Panc1 (cell line): ENCODE measurements at regions not wholly inside any gene's neighbourhood (a gene's known extent, or its start where the extent isn't known, plus 50 kb on each side); places are given as distances from the start of the nearest gene placed in this dataset.
A peak's percentile ranks its signal among the peaks of the same experiment; 100 is the strongest.

Experiments
- ATAC-seq: fragments of 200-7000 bp; cut with Tn5 transposase; 2 replicates; pipeline ENCODE4 v1.9.1; 2020; ENCODE audit warnings: mild to moderate bottlenecking, moderate library complexity
- BruUV-seq: library from RNA; stranded (reverse); fragments of 400-500 nt; replicated peaks from 2 replicates; lab custom pipeline; 2021; lab: Mats Ljungman, UMichigan
- CTCF ChIA-PET: fragments of 300-600 bp; sonication (Branson Sonifier 250); formaldehyde crosslinking; loops from one replicate; lab custom pipeline; 2022; ENCODE audit warnings: antibody characterized with exemption; lab: Charles Lee
- POLR2A ChIA-PET: fragments of 300-600 bp; sonication (Branson Sonifier 250); formaldehyde crosslinking; loops from one replicate; lab custom pipeline; 2022; ENCODE audit warnings: antibody characterized with exemption; lab: Charles Lee
- DNase-seq: peaks from one replicate; pipeline ENCODE4 v3.0.0-alpha.2; 2010; ENCODE audit warnings: low read depth, low spot score
- H3K27ac ChIP-seq: 2 replicates; pipeline ENCODE4 v1.5.1; 2011; ENCODE audit warnings: mild to moderate bottlenecking, low read length, inconsistent platforms
- H3K27me3 ChIP-seq: fragments of 200-500 bp; sonication (Bioruptor generic); 2 replicates; pipeline ENCODE4 v1.6.0; 2014; ENCODE audit warnings: low read length, inconsistent platforms; ENCODE audit not compliant: control insufficient read depth, insufficient read depth
- H3K36me3 ChIP-seq: fragments of 200-500 bp; sonication (Bioruptor generic); 2 replicates; pipeline ENCODE4 v1.5.1; 2014; ENCODE audit warnings: inconsistent platforms, mild to moderate bottlenecking, low read length, moderate library complexity; ENCODE audit not compliant: control insufficient read depth, insufficient read depth
- H3K4me1 ChIP-seq: 2 replicates; pipeline ENCODE4 v1.5.1; 2011; ENCODE audit warnings: inconsistent platforms, mild to moderate bottlenecking, low read length, moderate library complexity; ENCODE audit not compliant: control insufficient read depth, insufficient read depth
- H3K4me3 ChIP-seq, 2 experiments: 2 replicates each; pipeline ENCODE4 v1.5.1; 2011 to 2012; ENCODE audit warnings: low read depth in 2 of 2, low read length in 2 of 2, mild to moderate bottlenecking in 2 of 2, inconsistent platforms in 1 of 2, moderate library complexity in 1 of 2
- H3K9me3 ChIP-seq: fragments of 200-500 bp; sonication (Bioruptor generic); 2 replicates; pipeline ENCODE4 v1.5.1; 2014; ENCODE audit warnings: low read depth, mild to moderate bottlenecking, inconsistent platforms, low read length, moderate library complexity; ENCODE audit not compliant: control insufficient read depth, insufficient read depth
- CTCF ChIP-seq: fragments of 450-650 bp; IDR thresholded peaks from 2 replicates; pipeline ENCODE4 v1.5.1; 2017; ENCODE audit warnings: mild to moderate bottlenecking
- POLR2AphosphoS5 ChIP-seq: IDR thresholded peaks from 2 replicates; pipeline ENCODE4 v1.6.1; 2012; ENCODE audit warnings: mild to moderate bottlenecking, low read depth, low read length, moderate library complexity
- REST ChIP-seq, 2 experiments: IDR thresholded peaks; 2 replicates each; pipeline ENCODE4 v1.6.1; 2011 to 2012; ENCODE audit warnings: low read depth in 2 of 2, control low read depth in 1 of 2, low read length in 1 of 2, mild to moderate bottlenecking in 1 of 2, moderate library complexity in 1 of 2; ENCODE audit not compliant: insufficient read depth in 1 of 2
- SIN3A ChIP-seq: IDR thresholded peaks from 2 replicates; pipeline ENCODE4 v1.6.1; 2012; ENCODE audit warnings: low read depth, mild to moderate bottlenecking, low read length, moderate library complexity, borderline replicate concordance; ENCODE audit not compliant: insufficient read depth
- TCF7L2 ChIP-seq: IDR thresholded peaks from 2 replicates; pipeline ENCODE4 v1.6.1; 2011; ENCODE audit warnings: mild to moderate bottlenecking, low read depth, low read length, inconsistent platforms
- in situ Hi-C: cut with HindIII; loops from 2 replicates; pipeline ENCODE4 v1.10.0; 2016; ENCODE audit warnings: low sequenced_read_pairs, low pct_unique_long_range_greater_than_20kb
- intact Hi-C: fragments of 100-400 bp; cut with micrococcal nuclease; formaldehyde crosslinking; loops from one replicate; pipeline ENCODE4 v1.10.0; 2022; ENCODE audit not compliant: unreplicated experiment

GRCh38 chr5:17132444-17133083 lies 84.9 kb upstream of the BASP1 start:
- POLR2A ChIA-PET, result interaction anchor here (0.6 kb wide), 1 partner anchor 84 kb away, joined by 9 read pairs; no protein-coding TSS in a partner anchor
- BruUV-seq, result no TSS peak
- no peak for TF ChIP-seq REST (IDR thresholded peaks at IDR 0.05; ENCODE audit: insufficient read depth in 1 of 2, low read depth in 2 of 2, low read length in 1 of 2)
- no peak for TF ChIP-seq SIN3A
- TF ChIP-seq CTCF, result peak; percentile 79
- intact Hi-C loops (no loop called here), in situ Hi-C loops (loop anchor here (25.0 kb wide), 1 partner anchor 195 kb away; the partner anchor contains the start of gene MYO10)
- Histone ChIP-seq H3K4me1 (peaks cover 12% of the 10 kb centered on the region), H3K27ac (no peak overlapping the region), H3K9me3 (no peaks in the 10 kb centered on the region), H3K4me3 (no peak overlapping the region), H3K36me3 (no peaks in the 10 kb centered on the region), H3K27me3 (no peaks in the 10 kb centered on the region)
- DNase-seq, result no peak
- ATAC-seq, result no peak
- CTCF ChIA-PET, result interaction anchor here (0.5 to 1.9 kb wide), 14 partner anchors 10 to 404 kb away, joined by 3 to 12 read pairs (median 4); no protein-coding TSS in a partner anchor

GRCh38 chr5:17135050-17135449 lies 82.4 kb upstream of the BASP1 start:
- in situ Hi-C loops (loop anchor here (25.0 kb wide), 1 partner anchor 198 kb away; the partner anchor contains the start of gene MYO10), intact Hi-C loops (no loop called here)
- no TSS peak for BruUV-seq
- Histone ChIP-seq H3K27me3 (no peaks in the 10 kb centered on the region), H3K9me3 (no peaks in the 10 kb centered on the region), H3K27ac (no peak overlapping the region), H3K36me3 (no peaks in the 10 kb centered on the region), H3K4me3 (no peak overlapping the region), H3K4me1 (no peaks in the 10 kb centered on the region)
- ChIA-PET POLR2A (no interaction called here), CTCF (no interaction called here)
- no peak for DNase-seq
- no peak for ATAC-seq
- no peak for TF ChIP-seq POLR2AphosphoS5
- TF ChIP-seq TCF7L2, result no peak
- no peak for TF ChIP-seq CTCF
- no peak for TF ChIP-seq REST (IDR thresholded peaks at IDR 0.05; ENCODE audit: insufficient read depth in 1 of 2, low read depth in 2 of 2, low read length in 1 of 2)
- no peak for TF ChIP-seq SIN3A
